HG03571 (cell line): ENCODE measurements at regions not wholly inside any gene's neighbourhood (a gene's known extent, or its start where the extent isn't known, plus 50 kb on each side); places are given as distances from the start of the nearest gene placed in this dataset.

Experiments
- ATAC-seq: cut with Tn5 transposase; IDR thresholded peaks from one replicate; pipeline ENCODE4 v1.9.1; 2021; ENCODE audit not compliant: unreplicated experiment

DNA sequence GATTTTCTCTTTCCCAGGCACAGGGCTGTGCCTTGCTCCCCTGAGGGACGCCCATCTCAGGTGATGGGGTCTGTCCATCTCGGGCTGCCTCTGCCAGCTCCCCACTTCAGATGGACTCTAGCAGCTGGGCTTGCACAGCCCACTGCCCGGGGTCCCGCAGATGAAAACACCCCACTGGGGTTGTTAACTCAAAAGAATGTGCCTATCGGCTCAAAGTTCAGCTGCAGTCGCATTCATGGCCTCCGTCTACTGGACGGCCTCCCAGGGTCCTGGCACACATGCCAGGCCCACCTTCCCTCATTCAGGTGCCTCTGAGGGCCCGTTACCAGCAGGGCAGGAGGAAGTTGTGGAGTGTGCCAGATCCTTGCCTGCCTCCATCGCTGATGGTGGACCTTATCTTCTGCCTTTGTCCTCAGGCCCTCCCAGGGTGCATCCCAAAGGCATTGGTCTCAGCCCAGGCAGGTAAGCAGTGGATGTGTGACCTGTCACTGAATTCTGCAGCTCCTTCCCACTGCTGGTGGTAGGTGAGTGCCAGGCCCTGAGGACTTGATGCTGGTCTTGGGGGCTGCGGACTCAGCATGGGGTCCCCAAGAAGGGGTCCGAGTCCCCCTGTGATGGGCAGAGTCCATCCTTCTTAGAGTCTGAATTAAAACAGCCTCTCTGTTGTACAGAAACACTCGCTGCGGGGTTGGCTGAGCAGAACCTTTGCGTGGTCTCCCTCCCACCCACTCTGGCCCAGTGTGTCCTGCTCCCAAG lies 324.6 kb upstream of the DIO3 start:
- ATAC-seq: no peak

DNA sequence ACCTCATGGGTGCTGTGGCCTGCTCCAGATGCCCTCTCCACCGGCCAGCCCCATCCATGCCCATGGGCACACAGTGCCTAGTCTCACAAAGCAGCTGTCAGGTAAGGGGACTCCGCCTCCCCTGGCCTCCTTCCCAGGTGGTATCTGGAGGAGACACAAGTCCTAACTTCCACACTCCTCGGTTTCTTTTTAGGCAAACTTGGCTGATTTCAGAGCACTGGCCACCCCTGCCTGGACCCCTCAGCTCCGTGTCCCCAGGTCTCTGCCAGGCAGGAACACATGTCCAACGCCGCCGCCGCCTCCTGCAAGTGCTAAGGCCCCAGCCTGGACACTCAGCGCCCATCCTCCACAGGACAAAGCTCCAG lies 324.1 kb upstream of the DIO3 start:
- no peak for ATAC-seq

DNA sequence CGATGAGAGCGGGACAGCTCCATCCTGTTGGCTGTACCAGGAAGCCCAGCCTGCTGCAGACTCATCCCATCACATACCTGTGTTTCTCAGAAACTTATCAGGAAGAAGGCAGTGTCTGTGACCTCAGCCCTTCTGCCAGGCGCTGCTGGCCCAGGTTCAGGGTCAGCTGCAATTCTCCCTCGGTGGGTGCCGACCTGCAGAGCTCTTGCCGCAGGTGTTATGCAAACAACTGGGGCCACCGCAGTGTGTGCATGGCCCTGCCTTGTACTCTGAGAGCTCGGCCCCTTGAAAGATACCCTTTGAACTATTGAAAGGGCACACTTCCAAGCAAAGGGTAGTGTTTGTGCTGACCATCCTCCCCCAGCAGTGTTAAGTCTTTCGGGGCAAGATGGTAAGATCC lies 322.2 kb upstream of the DIO3 start:
- ATAC-seq: no peak

DNA sequence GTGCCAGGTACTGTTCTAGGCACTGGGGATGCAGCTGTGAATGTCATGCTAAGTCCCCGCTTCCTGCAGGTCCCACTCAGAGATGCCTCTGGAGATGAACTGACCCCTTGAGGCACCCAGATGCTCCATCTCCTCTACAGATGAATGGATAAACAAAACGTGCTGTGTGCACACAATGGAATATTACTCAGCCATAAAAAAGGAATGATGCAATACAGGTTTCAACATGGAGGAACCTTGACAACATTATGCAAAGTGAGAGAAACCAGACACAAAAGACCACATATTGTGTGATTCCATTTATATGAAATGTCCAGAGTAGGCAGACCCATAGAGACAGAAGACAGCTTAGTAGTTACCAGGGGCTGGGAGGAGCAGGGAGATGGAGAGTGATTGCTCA lies 320.1 kb upstream of the DIO3 start:
- no peak for ATAC-seq

DNA sequence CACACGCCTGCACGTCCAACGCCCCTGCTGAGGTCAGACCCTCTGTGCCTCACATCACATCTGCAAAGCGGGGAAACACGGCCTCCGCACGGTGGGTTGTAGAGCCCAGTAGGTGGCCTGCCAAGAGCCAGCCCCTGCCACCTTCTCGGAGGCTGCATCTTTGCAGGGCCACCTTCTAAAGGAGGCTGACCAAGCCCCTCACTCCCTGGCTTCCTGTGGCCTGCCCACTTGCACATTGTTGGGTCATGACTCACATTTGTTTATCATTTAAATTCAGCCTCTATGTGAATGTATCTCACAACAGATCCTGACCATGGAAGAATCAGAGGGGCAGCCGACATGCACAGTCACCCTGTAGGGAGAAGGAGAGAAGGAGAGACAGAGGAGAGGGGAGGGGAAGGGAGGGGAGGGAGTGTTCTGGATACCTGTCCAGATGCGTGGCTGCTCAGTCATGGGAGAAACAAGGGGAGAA lies 319.5 kb upstream of the DIO3 start:
- no peak for ATAC-seq

DNA sequence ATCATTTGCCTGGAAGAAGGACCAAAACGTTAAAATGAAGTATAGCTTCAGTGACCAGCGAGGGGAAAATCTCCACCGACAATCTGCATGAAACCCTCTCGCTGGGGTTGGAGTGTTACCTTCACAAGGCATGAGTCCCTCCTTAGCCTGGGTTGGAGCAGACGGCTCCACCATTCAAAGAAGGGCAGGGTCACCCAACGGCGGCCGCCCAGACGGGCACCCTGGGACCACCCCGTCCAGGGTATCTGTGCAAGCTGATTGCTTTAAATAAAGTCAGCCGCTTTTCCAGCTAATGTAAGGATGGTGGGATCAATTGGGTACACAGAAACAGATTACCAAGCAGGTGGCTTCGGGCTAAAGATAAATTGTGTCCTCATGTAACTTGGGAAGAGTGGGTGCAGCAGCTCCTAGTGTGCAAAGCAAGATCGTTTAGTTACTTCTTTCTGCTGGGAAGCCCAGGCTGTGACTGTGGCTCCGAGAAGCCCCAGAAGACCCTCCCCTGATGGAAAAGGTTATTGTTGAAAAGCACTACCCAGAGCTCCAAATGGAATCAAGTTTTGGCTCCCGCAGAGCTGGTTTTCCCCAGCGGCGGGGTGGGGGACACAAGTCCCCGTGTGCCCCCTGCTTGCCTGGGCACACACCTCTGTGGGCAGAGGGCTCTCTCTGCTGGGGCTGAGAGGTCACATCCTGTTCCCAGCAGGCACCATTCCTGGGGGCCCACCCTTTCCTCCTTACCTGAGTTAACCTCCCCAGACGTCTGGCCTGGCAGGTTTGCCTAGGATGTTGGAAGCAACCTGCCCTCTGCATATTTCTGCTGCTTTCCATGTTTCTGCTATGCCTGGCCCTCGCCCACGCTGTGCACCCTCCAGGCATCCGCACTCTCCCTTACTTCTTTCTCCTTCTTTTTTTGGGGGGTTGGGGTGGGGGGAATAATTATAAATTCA lies 318.6 kb upstream of the DIO3 start:
- ATAC-seq: no peak

DNA sequence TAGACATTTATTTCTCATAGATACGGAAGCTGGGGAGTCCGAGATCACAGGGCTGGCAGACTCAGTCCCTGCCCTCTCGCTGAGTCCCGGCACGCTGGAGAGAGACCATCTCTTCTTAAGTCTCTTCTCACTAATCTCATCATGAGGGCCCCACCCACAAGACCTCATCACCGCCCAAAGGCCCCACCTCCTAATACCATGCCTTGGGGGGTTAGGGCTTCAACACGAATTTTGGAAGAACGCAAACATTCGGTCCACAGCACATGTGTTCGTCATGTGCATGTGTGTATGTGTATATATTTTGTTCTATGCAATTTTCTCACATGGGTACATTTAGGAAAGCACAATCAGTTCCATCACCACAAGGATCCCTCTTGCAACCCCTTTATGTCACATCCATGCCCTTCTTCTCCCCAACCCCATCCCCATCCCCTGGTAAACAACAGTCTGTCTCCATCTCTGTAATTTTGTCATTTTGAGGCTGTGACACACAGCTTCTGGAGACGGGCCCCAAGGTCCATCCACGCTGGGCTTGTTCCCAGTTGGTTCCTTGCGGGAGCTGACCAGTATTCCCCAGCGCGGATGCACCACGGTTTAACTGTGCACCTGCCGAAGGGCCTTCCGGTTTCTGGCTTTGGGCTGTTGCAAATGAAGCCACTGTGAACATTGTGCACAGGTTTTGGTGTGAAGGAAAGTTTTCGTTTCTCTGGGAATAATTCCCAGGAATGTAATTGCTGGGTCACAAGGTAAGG lies 317.5 kb upstream of the DIO3 start:
- no peak for ATAC-seq

DNA sequence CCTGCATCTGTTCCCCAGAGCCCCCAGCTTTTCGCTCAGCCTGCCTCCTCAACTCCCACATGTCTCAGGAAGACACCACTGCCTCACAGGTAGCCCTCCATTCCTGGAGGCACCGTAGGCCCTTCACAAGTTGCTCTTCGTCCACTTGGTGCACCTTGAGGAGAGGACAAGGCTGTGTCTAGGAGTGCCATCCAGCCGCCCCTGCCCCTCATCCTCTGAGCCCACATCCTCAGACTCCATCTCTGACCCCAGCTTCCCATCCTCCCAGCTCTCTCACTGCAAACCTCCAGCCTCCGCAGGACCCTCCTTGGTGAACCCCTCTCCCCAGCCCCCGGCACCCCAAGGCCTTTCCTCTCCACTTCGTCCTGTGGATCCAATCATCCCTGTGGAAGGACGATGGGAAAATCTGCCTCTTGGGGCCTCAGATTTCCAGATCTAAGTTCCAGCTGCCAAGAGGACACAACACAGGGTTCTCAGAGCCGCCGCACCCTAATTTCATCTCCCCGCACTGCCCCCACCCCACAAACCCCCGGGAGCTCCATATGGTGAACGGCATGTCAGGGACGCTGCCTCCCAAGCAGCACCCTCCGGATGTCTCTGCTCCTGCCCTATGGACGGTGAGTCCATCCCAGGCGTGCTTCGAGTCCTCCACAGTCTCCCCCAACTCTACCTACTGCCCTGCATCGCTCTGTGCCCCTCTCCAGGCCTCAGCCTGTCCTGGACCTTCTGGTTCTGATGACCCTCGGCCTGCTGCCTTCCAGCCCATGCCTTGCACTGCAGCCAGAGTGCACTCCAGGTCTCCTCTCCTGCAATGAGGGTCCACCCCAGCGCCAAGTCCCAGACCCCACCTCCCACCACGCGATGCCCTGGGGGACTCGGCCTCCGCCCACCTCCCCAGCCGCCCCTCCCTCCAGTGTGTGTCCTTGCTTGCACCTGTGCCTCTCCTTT lies 314.1 kb upstream of the DIO3 start:
- ATAC-seq: no peak

DNA sequence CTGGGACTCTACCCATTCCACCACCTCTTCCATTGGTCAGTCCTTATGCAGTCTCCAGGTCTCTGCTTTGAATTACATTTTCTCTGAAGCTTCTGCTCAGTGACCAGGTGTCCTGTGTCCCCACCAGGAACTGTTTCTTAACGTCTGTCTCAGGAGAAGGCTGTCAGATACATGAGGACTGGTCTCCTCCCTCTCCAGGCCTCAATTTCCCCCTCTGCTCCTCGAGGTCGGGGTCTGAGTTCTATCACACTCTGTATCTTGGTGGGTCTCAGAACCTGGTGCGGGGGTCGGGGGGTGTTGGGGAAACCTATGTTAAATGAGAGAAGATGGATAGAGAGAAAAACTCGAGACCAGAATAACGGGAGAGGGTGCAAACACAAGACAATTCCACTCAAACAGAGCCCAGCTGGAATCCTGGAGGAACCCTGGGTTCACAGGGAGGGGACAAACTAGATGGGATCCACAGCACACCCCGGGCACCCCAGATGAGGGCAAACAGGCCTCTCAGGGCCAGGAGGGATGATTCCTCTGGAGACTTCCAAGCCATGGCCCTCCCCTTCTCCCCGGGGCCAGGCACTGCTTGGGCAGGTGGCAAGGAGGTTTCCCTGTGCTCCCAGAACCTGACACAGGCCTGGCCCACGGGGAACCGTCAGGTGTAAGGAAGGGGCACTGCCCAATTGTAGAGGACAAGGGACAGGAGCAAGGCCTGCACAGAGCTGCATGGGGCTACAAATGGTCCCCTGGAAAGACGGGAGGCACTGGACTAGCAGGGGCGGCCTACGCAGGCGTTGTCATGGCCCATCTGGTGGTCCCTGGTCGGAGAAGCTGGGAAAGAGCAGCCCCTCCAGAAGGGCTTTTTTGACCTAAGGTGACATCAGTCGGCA lies 313.2 kb upstream of the DIO3 start:
- no peak for ATAC-seq

DNA sequence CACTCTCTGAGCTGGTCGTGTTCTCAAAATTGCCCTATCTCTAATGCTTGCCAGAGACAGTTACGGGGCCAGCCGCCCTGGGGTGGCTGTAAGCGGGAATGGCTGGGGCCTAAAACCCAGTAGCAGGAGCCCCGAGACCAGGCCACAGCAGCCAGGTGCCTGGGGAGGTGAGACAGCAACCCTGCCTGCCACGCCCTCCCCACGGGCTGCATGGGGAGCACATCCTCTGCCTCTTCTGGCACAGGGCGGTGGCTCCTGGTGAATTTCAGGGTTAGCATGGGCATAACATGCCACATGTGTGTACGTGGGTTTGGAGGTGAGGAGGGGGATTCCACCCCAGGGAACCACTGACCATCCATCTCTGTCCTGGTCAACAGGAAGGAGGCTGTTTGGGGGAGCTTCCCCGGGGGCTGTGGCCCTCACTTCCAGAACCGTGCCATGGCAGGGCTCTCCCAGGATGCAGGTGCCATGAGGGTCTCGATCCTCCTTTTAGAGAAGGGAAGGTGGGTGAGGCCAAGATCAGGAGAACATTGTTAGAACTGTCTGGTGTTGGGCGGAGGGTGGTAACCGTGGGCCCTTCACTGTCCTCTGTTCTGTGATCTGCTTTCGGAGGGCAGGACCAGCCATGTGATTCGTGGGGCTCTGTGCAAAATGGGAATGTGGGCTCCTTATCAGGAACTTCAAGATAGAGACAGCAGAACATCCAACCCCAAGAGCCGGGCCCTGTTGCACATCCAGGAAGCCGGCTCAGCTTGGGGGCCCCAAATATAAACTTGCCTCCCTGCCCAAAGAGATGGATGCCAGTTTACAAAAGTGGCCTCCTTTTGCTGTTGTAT lies 312.2 kb upstream of the DIO3 start:
- ATAC-seq: no peak

DNA sequence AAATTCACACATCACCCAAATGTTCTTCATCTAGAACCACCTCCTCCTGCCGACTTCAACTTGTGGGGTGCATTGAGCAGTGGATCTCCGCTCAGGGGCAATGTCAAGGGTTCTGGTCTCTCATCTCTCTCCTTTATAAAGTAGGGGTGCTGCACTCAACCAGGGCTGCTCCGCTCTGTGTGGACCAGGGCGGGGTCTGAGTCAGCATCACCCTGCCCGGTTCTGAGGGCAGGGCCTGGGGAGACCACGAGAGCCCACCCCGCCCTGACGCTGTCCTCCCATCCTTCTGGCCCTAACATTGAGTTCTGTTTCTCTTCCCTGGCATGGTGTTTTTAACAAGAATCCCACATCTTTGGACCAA lies 311.6 kb upstream of the DIO3 start:
- ATAC-seq: no peak

DNA sequence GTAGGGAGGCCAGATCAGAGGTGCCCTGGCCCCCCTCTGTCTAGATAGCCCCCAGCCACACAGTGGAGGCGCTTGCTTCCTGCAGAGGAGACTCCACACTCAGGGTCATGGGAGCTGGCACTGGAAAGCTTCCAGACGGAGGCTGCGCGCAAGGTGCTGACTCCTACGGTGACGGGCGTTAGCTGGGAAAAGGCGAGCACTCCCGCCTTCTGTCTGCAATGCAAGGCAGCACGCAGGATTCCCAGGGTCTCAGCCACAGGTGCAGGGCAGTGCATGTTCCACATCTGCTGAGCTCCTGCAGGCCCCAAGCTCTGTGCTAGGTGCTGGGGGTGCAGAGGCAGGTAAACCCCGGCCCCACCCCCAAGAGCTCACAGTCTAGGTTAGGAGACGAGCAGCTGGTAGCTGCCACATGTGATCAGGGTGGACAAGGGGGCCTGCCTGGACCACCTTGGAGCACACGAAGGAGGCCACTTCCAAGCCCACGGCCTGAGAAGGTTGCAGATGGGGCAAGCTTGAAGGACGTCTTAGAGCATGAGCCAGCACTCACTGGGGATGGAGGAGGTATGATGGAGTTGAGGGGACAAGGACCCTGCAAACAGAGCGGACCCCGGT lies 310.9 kb upstream of the DIO3 start:
- ATAC-seq: no peak

DNA sequence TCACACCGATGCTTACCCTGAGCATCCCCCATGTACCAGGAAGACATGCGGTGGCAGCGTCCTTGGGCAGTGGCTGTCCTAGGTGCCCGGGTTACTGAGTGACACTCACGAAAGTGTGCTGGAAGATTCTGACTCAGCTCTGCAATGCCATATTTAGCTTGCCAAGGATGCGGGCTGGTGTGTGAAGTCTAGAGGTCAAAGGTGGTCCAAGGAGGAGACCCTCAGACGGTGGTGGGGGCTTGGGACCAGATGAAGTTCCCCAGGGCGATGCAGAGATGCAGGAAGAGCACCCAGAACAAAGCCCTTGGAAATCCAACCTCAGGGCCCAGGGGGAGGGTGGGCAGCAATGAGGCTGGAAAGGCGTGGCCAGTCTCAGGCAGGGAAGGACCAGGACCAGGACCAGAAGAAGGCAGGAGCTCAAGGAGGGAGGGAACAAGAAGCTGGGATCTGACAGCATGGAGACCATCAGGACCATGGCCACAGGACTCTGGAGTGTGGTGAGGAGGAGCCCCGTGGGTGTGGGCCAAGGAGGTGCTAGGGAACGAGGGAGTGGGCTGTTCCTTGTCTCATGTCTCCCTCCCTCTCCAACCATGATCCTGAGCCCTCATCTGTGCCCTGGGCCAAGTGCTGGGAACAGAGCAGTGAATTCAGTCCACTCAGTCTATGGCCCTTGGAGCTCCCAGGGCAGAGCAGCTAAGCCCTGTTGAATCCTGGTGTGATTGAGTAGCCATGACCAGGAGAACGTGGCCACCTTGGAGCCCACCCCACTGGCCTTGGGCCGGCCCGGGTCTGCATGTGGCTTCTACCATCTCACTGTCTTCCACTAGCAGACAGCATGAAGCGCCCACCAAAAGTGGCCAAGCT lies 310.1 kb upstream of the DIO3 start:
- ATAC-seq: no peak

DNA sequence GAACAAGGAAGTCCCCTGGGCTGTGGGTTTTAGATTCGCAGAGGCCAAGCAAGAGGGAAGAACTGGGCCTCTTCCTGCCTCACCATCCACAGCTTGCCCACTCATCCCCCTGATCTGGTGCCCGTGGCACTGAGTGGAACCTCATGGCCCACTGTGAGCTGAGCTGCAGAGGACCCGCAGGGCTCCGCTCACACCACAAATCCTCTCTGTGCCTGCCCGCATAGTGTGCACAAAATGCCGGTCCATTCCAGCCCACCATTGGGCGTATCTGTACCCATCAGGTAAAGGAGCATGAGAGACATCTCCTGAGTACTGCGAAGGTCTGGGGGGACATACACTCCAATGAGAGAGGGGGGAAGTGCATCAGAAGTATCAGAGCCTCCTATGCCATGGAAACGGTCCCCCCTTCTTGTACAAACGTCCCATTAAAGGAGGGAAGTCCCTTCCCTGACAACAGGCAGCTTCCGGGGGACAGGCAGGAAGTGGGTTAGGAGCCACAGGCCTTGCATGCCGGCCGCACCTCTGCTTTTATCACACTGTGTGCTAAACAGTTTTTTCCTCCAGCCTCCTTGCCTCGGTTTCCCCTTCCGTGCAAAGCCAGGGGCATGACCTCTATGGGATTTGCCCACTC lies 309.4 kb upstream of the DIO3 start:
- ATAC-seq: no peak

DNA sequence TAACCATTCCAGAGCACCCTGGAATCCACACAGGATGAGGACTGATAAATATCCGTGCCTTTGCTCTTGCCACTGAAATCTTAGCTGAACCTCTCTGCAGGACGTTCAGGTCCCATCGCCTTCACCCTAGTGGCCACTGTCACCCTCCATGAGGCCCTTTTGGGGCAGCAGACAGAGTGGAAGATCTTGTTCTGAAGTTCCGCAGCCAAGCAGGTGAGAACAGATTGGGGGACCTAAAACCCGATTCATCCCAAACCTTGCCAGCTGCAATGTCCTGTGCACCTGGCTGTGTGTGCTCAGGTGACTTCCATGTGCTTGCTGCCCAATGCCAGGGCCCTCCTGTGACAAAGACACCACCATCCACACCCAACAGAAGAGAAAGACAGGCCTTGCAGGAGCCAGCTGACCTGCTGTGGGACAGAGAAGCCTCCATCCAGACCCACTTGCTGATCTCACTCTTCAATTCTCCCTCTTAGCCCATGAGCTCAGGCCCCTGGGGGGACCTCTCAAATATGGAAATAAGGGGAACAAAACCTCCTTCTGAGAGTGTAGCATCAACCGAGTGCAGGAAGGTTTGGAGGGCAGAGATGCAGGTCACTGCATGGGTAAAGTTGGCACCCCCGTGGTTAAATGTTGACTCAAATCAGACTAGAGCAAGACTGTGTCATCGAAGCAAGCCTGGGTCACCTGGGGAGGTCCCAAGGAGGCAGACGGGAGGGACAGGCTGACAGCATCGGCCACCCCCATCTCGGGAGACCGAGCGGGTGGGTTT lies 308.7 kb upstream of the DIO3 start:
- no peak for ATAC-seq

DNA sequence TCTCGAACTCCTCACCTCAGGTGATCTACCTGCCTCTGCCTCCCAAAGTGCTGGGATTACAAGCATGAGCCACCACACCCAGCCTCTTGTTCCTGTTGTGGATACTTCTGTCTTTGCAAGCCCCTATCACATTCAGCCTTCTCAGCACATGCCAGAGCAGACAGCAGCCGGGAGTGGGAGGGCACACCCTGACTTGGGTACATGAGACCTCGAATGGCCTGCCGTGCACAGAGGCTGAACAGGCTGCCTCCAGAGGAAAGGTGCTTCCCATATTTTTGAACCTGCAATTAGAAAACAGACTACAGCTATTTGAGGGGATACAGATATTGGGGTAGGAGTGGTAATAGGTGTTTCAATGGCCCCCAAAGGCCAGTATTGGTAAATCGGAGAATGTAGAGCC lies 307.3 kb upstream of the DIO3 start:
- ATAC-seq: no peak
